Natural killer cell (primary cell): ENCODE measurements at regions not wholly inside any gene's neighbourhood (a gene's known extent, or its start where the extent isn't known, plus 50 kb on each side); places are given as distances from the start of the nearest gene placed in this dataset.

Experiments
- ATAC-seq, 3 donors: fragments of 150-1000 bp in 2 of 3; fragments of 200-7000 bp in 1 of 3; cut with Tn5 transposase; 1 replicate in 1 of 3; 2 replicates in 2 of 3; pipeline ENCODE4 v1.10.0; 2021; ENCODE audit warnings: mild to moderate bottlenecking in 2 of 3, moderate library complexity in 2 of 3
- DNase-seq, 2 donors: peaks; one replicate each; pipeline versions ENCODE4 v3.0.0 to v3.0.0-alpha.2; 2013 to 2021; ENCODE audit warnings: mixed read lengths in 1 of 2
- H3K27ac ChIP-seq: one replicate; pipeline ENCODE4 v1.5.1; 2013; ENCODE audit warnings: mild to moderate bottlenecking, low read length
- H3K27me3 ChIP-seq: one replicate; pipeline ENCODE4 v1.6.1; 2013; ENCODE audit warnings: low read length; ENCODE audit not compliant: control insufficient read depth, insufficient read depth
- H3K36me3 ChIP-seq: one replicate; pipeline ENCODE4 v1.6.1; 2013; ENCODE audit warnings: low read length; ENCODE audit not compliant: control insufficient read depth, insufficient read depth
- H3K4me1 ChIP-seq: one replicate; pipeline ENCODE4 v1.6.1; 2013; ENCODE audit warnings: low read length; ENCODE audit not compliant: control insufficient read depth, insufficient read depth
- H3K4me3 ChIP-seq: one replicate; pipeline ENCODE4 v1.5.1; 2013; ENCODE audit warnings: low read length
- H3K9me3 ChIP-seq: one replicate; pipeline ENCODE4 v1.6.1; 2013; ENCODE audit warnings: low read length; ENCODE audit not compliant: control insufficient read depth, insufficient read depth
- H3K27ac Mint-ChIP-seq, 2 donors: one replicate each; pipeline ENCODE4 v1.8.0; 2022; ENCODE audit warnings: mild to moderate bottlenecking in 2 of 2, mixed read lengths in 2 of 2, moderate library complexity in 1 of 2
- H3K27me3 Mint-ChIP-seq, 2 donors: one replicate each; pipeline ENCODE4 v1.8.0; 2022; ENCODE audit warnings: low read depth in 2 of 2, mixed read lengths in 2 of 2
- H3K36me3 Mint-ChIP-seq: one replicate; pipeline ENCODE4 v1.8.0; 2022; ENCODE audit warnings: mixed read lengths
- H3K4me1 Mint-ChIP-seq, 2 donors: one replicate each; pipeline ENCODE4 v1.8.0; 2022; ENCODE audit warnings: mixed read lengths in 2 of 2
- H3K4me3 Mint-ChIP-seq: one replicate; pipeline ENCODE4 v1.8.0; 2022; ENCODE audit warnings: mild to moderate bottlenecking, moderate library complexity, mixed read lengths
- H3K9me3 Mint-ChIP-seq, 2 donors: one replicate each; pipeline ENCODE4 v1.8.0; 2022; ENCODE audit warnings: mixed read lengths in 2 of 2
- WGBS: methylation state at CpG from one replicate; pipeline ENCODE4 v1.1.7; 2013; ENCODE audit warnings: missing lambda C conversion rate; ENCODE audit not compliant: insufficient coverage; 5-methylcytosine and 5-hydroxymethylcytosine counted together
- intact Hi-C: fragments of 100-400 bp; cut with micrococcal nuclease; formaldehyde crosslinking; loops from one replicate; pipeline ENCODE4 v1.14.2; 2022
- TF ChIP-seq, protein P1 (sequence below): fragments of 200-600 bp; IDR thresholded peaks from one replicate; pipeline ENCODE4 v1.8.0; 2022; ENCODE audit warnings: antibody characterized with exemption

DNA sequence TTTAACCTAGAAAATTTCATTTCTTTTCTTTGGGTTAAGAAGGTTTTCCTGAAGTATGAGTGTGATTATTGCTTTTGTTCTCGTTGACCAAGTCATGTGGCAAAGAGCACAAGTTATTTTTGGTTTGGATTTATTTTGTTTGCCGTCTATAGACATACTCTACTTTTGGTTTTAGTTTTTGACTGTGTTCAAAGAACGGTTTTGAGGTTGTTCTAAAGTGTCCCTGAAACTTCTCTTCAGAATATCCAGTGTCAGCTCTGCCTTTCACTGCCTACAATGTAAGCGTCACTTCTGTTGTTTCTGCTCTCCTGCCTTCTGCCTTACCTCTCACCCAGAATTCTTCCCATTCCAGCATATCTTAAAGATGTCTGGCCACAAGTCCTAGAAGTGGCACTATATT is 812.2 kb downstream of the C4orf33 start:
- no peak for ATAC-seq
- H3K9me3 ChIP-seq, result no peaks in the 10 kb centered on the region
- no peak overlapping the region for H3K4me3 Mint-ChIP-seq
- 84% methylated on average over 3 of the region's 4 CpGs for WGBS
- H3K4me1 Mint-ChIP-seq, result no peaks in the 10 kb centered on the region
- H3K27me3 ChIP-seq, result no peaks in the 10 kb centered on the region
- H3K27ac ChIP-seq, result no peak overlapping the region
- H3K27ac Mint-ChIP-seq, result no peak overlapping the region
- H3K36me3 ChIP-seq, result no peaks in the 10 kb centered on the region
- H3K9me3 Mint-ChIP-seq, result peaks cover 8 to 14% of the 10 kb centered on the region in 2 donors
- H3K4me3 ChIP-seq, result no peak overlapping the region
- TF ChIP-seq, protein P1, sequence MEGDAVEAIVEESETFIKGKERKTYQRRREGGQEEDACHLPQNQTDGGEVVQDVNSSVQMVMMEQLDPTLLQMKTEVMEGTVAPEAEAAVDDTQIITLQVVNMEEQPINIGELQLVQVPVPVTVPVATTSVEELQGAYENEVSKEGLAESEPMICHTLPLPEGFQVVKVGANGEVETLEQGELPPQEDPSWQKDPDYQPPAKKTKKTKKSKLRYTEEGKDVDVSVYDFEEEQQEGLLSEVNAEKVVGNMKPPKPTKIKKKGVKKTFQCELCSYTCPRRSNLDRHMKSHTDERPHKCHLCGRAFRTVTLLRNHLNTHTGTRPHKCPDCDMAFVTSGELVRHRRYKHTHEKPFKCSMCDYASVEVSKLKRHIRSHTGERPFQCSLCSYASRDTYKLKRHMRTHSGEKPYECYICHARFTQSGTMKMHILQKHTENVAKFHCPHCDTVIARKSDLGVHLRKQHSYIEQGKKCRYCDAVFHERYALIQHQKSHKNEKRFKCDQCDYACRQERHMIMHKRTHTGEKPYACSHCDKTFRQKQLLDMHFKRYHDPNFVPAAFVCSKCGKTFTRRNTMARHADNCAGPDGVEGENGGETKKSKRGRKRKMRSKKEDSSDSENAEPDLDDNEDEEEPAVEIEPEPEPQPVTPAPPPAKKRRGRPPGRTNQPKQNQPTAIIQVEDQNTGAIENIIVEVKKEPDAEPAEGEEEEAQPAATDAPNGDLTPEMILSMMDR, result no peak
- no peaks in the 10 kb centered on the region for H3K27me3 Mint-ChIP-seq
- intact Hi-C loops, result no loop called here
- no peaks in the 10 kb centered on the region for H3K4me1 ChIP-seq
- no peak for DNase-seq
- H3K36me3 Mint-ChIP-seq, result no peaks in the 10 kb centered on the region

DNA sequence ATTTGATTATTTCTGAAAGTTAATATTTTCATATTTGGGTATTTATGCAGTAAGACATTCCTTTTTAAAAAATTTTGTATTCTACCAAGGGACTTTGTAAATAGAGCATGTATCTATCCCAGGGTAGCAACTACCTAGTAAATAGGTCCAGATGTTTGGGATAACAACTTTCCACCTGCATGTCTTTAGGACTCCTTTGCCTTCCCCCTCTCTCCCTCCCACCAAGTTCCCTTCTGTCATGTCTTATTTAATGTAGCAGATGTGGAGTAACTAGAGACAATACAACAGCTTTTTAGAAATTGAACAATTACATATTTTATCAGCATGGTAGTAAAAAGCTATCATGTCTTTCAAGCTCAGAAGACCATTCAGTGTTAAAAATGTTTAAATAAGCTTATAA is 821.0 kb downstream of the C4orf33 start:
- H3K9me3 ChIP-seq, result no peaks in the 10 kb centered on the region
- no peak overlapping the region for H3K27ac ChIP-seq
- Mint-ChIP-seq H3K4me3 (no peak overlapping the region), H3K36me3 (no peaks in the 10 kb centered on the region), H3K4me1 (no peaks in the 10 kb centered on the region), H3K27ac (no peak overlapping the region), H3K27me3 (no peaks in the 10 kb centered on the region), H3K9me3 (peaks cover 8% of the 10 kb centered on the region in 2 donors)
- TF ChIP-seq, protein P1, result no peak
- no peaks in the 10 kb centered on the region for H3K36me3 ChIP-seq
- no peaks in the 10 kb centered on the region for H3K4me1 ChIP-seq
- no peak overlapping the region for H3K4me3 ChIP-seq
- intact Hi-C loops, result no loop called here
- no peaks in the 10 kb centered on the region for H3K27me3 ChIP-seq
- DNase-seq (no peak), ATAC-seq (no peak)

DNA sequence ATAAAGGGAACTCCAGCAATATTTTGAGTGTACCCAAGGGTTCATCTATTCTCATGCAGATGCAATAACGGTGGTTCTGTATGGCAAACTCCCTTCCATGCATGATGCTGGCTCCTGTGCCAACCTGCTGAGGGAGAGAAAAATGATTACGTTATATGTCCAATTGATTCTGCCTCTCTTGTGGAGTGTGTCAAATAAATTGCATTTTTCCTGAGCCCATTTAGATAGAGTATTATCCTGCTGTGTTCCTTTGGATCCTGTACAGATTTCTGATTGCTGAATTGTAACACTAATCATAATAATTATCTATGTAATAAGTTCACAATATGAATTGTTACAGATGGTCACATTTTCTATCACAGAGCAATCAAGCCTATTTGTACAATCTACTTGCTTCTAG is 821.7 kb downstream of the C4orf33 start:
- intact Hi-C loops, result no loop called here
- TF ChIP-seq, protein P1, result no peak
- no peak overlapping the region for H3K27ac ChIP-seq
- no peaks in the 10 kb centered on the region for H3K27me3 ChIP-seq
- Mint-ChIP-seq H3K36me3 (no peaks in the 10 kb centered on the region), H3K9me3 (peaks cover 8% of the 10 kb centered on the region in 2 donors), H3K4me3 (no peak overlapping the region), H3K27ac (no peak overlapping the region), H3K27me3 (no peaks in the 10 kb centered on the region), H3K4me1 (no peaks in the 10 kb centered on the region)
- H3K36me3 ChIP-seq, result no peaks in the 10 kb centered on the region
- ATAC-seq, result no peak
- DNase-seq, result no peak
- 88% methylated on average over 2 of the region's 2 CpGs for WGBS
- H3K4me1 ChIP-seq, result no peaks in the 10 kb centered on the region
- H3K9me3 ChIP-seq, result no peaks in the 10 kb centered on the region
- H3K4me3 ChIP-seq, result no peak overlapping the region

DNA sequence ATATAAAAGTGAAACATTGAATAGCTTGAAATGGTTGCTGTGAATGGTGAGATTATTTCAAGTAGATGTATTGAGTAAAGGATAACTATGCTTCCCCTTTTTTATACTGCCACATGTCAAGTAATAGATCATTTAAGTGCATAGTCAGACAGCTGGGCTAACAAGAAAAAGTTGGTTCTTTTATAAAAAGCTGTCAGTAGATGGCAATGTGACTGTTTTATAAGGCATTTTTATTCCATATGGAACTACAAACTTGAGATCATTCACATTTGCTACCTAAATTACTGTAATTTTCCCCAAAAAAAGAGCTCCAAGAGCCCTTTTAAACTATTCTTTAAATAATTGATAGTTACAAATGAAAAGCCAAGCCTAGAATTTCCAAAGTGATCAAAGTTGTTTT is 831.0 kb downstream of the C4orf33 start:
- TF ChIP-seq, protein P1, result no peak
- intact Hi-C loops, result no loop called here
- Mint-ChIP-seq H3K36me3 (no peaks in the 10 kb centered on the region), H3K27me3 (no peaks in the 10 kb centered on the region), H3K4me3 (no peak overlapping the region), H3K27ac (no peak overlapping the region), H3K4me1 (no peaks in the 10 kb centered on the region), H3K9me3 (peaks cover 7 to 11% of the 10 kb centered on the region in 2 donors)
- DNase-seq (no peak), ATAC-seq (no peak)
- Histone ChIP-seq H3K36me3 (no peaks in the 10 kb centered on the region), H3K4me3 (no peak overlapping the region), H3K27ac (no peak overlapping the region), H3K27me3 (no peaks in the 10 kb centered on the region), H3K4me1 (no peaks in the 10 kb centered on the region), H3K9me3 (no peaks in the 10 kb centered on the region)
